ENCODE measurements at regions not wholly inside any gene's neighbourhood (a gene's known extent, or its start where the extent isn't known, plus 50 kb on each side); places are given as distances from the start of the nearest gene placed in this dataset.
A peak's percentile ranks its signal among the peaks of the same experiment; 100 is the strongest.

- no peak for DNase-seq (ENCODE audit: low read depth in 2 of 2)
Measured at GRCh38 chr1:82454431-82454830, 653.7 kb downstream of the ADGRL2 start.

- DNase-seq (ENCODE audit: low read depth in 2 of 2), result no peak
Measured at GRCh38 chr1:82453511-82454185, 652.9 kb downstream of the ADGRL2 start.

DNA sequence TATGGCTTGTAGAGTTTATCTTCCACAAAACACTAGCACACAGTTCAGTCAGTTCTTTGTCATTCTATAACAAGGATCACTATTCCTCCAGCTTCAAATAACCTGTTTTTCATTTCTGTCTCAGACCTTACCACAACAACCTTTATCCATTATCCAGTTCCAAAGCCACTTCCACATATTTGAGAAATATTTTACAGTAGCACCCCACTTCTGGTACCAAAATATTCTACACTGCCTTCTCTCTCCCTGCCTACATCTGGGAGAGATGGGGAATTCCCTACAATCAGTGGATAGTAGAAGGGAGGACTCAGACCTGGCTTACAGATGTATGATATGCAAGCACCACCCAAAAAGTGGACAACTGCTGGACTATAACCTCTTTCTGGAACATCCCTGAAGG, 651.4 kb downstream of the ADGRL2 start:
- DNase-seq (ENCODE audit: low read depth in 2 of 2), result no peak

GRCh38 chr1:82451191-82451590, 650.5 kb downstream of the ADGRL2 start:
- DNase-seq (ENCODE audit: low read depth in 2 of 2), result no peak

GRCh38 chr1:82449506-82450057, 648.8 kb downstream of the ADGRL2 start:
- DNase-seq (ENCODE audit: low read depth in 2 of 2), result no peak

- DNase-seq (ENCODE audit: low read depth in 2 of 2), result no peak
Measured at GRCh38 chr1:82446955-82447354, 646.2 kb downstream of the ADGRL2 start.

DNA sequence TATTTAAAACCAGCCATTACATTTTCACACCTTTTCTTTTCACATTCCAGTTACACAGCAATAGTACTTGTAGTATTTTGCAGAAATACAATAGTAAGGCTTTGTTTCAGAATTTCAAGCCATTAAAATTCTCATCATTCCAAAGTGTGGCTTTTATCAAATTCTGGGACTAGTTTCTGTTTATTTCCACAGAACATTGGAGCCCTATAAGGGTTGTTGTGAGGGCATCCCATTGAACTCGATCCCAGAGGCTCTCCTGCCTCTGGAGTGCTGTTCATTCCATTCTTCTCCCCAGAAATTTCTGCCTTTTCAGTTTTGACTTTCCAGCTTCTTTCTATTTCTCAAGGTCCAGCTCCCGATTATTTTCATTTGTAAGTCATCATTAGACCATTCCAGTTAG, 645.5 kb downstream of the ADGRL2 start:
- DNase-seq (ENCODE audit: low read depth in 2 of 2), result no peak

GRCh38 chr1:82445827-82446226, 645.1 kb downstream of the ADGRL2 start:
- DNase-seq (ENCODE audit: low read depth in 2 of 2), result no peak

GRCh38 chr1:82445132-82445531, 644.4 kb downstream of the ADGRL2 start:
- no peak for DNase-seq (ENCODE audit: low read depth in 2 of 2)

GRCh38 chr1:82441402-82441801, 640.7 kb downstream of the ADGRL2 start:
- DNase-seq (ENCODE audit: low read depth in 2 of 2), result no peak

- DNase-seq (ENCODE audit: low read depth in 2 of 2), result no peak
Measured at GRCh38 chr1:82423174-82423815, 622.6 kb downstream of the ADGRL2 start.

DNA sequence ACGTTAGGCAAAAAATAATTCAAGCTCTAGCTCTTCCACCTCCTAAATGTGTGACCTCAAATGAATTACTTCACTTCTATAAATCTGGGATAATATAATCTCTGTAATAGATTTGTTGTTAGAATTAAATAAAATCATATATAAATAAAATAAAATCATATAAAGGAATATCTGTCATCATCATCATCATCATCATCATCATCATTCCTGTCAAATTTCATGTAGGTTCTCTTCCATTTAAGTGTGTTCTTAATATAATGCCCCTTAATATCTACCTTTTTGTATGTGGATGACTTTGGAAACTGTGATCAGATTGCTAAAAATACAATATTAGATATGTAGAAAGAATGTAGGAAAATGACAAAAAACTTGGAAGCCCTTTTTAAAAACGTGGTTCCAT, 621.0 kb downstream of the ADGRL2 start:
- DNase-seq (ENCODE audit: low read depth in 2 of 2), result no peak

DNA sequence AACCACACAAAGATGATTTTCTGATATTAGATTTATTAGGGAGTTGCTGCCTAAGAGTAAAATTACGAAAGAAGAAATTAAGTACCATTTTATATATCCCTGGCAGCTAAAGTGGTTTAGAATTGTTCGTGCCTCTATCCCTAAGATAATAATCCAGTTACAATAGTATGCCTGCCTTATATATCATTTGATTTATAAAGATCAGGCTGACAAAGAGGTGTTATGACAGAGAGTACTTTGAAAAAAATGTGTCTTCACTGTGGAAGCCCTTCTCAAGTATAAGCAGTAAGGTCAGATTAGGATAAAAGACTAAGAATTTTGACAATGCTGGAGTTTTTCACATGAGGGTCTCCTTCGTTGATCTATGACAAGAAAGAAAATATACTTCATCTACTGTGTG, 619.9 kb downstream of the ADGRL2 start:
- no peak for DNase-seq (ENCODE audit: low read depth in 2 of 2)

- no peak for DNase-seq (ENCODE audit: low read depth in 2 of 2)
Measured at GRCh38 chr1:82411605-82412004, 610.9 kb downstream of the ADGRL2 start.

- no peak for DNase-seq (ENCODE audit: low read depth in 2 of 2)
Measured at GRCh38 chr1:82405333-82405732, 604.6 kb downstream of the ADGRL2 start.

DNA sequence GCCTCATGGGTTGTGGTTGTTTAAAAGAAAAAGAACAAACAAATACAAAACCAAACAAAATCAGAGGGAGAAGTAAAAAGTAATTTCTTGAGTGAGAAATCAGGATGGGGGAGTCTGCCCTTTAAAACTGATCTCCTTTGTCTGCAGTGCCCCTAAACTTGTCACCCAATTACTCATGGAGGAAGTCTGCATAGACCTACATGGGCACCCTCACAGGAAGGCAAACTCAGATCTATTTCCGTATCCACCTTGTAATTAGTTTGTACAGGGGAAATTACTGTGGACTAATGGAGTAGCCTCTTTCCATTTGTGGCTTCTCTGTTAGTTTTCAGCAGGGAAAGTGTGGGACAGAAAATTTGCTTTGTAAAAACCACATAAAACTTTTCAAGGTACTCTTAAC, 600.4 kb downstream of the ADGRL2 start:
- peak; percentile 22 to 61 for DNase-seq (ENCODE audit: low read depth in 2 of 2)

GRCh38 chr1:82400521-82400920, 599.8 kb downstream of the ADGRL2 start:
- peak; percentile 85 to 86 for DNase-seq (ENCODE audit: low read depth in 2 of 2)

- no peak for DNase-seq (ENCODE audit: low read depth in 2 of 2)
Measured at GRCh38 chr1:82399093-82399492, 598.4 kb downstream of the ADGRL2 start.

GRCh38 chr1:82398357-82398756, 597.6 kb downstream of the ADGRL2 start:
- peak in 1 of 2 donors; percentile 70 for DNase-seq (ENCODE audit: low read depth in 2 of 2)

DNA sequence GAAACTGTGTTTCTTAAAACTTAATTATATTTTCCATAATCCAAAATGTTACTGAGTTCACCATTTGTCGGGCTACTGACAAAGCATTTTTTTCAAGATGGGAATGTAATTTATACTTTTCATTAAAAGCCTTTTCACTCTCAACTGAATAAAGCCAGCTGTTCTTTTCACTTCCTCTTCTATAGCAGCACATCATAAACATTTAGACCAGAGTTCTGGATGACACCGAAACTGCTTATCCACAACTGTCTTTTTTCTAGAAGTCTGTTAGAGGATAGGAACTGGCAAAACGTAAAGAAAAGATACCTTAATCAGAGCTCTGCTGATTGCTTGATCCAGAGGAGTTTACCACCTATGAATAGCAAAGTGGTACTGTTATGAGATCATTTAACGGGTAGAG, 594.7 kb downstream of the ADGRL2 start:
- DNase-seq (ENCODE audit: low read depth in 2 of 2), result no peak

DNA sequence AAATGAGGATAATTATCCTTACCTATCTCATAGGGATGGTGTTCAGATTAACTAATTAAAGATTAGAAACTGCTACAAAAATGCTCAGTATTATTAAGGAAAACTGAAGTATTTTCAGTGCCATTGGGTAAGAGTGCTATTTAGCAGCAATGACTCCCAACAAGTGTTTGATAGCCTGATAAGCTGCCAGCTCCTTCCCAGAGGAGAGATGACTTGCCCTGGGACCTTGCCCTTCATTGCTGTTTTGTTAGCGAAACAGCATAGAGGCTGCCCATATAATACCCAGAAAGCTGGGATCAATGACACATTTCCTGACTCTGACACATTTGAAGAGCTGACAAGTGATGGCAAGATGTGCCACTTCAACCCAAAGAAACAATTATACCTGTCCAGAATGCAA, 592.2 kb downstream of the ADGRL2 start:
- DNase-seq (ENCODE audit: low read depth in 2 of 2), result no peak

GRCh38 chr1:82392513-82392912, 591.8 kb downstream of the ADGRL2 start:
- peak in 1 of 2 donors; percentile 26 for DNase-seq (ENCODE audit: low read depth in 2 of 2)

DNA sequence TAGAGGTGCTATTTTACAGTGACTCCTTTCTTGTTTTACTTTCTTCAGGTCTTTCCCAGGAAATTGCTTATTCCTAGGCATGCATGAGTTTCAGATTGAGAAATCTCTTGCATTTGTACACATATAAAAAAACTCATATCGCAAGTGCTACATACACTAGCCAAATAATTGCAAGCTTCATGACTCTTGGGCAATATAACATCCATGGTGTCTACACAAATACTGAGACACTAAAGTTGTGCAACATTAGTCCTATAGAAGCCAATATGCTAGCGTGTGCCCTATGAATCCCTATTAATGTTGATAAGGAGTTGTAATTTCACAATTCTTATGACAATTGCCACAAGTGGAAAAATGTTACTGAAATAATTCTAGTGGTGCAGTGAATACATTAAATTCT, 591.0 kb downstream of the ADGRL2 start:
- no peak for DNase-seq (ENCODE audit: low read depth in 2 of 2)
